ENCODE measurements at regions not wholly inside any gene's neighbourhood (a gene's known extent, or its start where the extent isn't known, plus 50 kb on each side); places are given as distances from the start of the nearest gene placed in this dataset.

DNA sequence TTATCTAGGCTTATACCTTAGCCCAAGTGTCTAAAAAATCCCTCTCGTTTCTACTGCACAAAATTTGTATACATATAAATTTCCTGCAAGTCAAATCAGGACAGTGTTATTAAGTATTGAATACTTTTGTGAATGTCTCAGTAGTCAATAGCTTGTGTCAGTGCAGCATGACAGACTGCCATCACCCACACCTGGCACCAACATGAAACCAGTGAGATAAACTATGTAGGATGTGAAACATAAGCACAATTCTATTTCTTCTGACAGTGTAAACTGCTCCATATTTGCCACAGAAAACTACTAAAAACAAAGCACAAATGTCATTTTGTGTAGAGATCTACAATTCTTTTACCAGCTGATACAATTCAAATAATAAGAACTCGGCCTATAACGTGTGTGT is 542.1 kb upstream of the LUZP2 start:
- no peak for TF ChIP-seq CTCF (IDR thresholded peaks at IDR 0.05)

GRCh38 chr11:23956586-23956985 is 540.3 kb upstream of the LUZP2 start:
- Histone ChIP-seq H3K27ac (no peak overlapping the region), H3K4me3 (no peak overlapping the region)
- TF ChIP-seq CTCF (IDR thresholded peaks at IDR 0.05) = no peak
- DNase-seq (ENCODE audit: low spot score) = no peak

More for the DNA sequence above, 542.1 kb upstream of the LUZP2 start:
- no peak overlapping the region for H3K27ac ChIP-seq
- no peak overlapping the region for H3K4me3 ChIP-seq
- DNase-seq (ENCODE audit: low spot score) = no peak

DNA sequence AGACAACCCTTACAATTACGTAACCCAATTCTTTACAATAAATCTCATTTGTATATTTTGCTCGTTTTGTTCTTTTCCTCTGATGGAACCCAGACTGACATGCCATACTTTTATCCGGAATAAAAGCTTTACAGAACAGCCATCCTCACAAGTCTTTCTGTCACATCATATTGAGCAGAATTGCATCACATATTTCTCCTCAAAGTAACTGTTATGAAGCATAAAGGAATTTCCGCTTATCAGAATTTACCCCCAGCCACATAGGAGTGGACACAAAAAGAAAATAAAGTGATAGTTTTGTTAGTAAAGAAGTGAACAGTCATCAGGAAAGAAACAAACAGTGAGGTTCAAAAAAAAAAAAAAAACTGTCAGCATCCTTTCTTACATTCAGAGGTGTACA is 539.5 kb upstream of the LUZP2 start:
- H3K27ac ChIP-seq = no peak overlapping the region
- TF ChIP-seq CTCF (IDR thresholded peaks at IDR 0.05) = no peak
- DNase-seq (ENCODE audit: low spot score) = no peak
- H3K4me3 ChIP-seq = no peak overlapping the region

DNA sequence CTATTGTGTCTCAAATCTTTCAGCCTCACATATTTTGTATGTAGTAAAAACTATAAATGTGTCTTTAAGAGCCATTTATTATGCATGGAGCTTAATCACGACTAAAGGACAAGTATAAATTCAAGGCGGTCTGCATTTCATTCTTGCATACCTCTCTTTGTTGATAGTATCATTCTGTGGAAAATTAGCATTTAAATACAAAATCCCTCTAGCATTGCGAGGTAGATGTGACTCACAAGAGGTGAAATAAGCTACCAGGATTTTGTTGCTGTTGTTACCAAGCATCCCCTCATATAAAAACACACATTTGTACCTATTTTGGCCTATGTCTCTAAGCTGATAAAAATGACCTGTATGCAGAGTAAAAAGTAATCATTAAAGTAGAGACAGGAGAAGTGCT is 537.4 kb upstream of the LUZP2 start:
- Histone ChIP-seq H3K27ac (no peak overlapping the region), H3K4me3 (no peak overlapping the region)
- no peak for TF ChIP-seq CTCF (IDR thresholded peaks at IDR 0.05)
- DNase-seq (ENCODE audit: low spot score) = no peak

DNA sequence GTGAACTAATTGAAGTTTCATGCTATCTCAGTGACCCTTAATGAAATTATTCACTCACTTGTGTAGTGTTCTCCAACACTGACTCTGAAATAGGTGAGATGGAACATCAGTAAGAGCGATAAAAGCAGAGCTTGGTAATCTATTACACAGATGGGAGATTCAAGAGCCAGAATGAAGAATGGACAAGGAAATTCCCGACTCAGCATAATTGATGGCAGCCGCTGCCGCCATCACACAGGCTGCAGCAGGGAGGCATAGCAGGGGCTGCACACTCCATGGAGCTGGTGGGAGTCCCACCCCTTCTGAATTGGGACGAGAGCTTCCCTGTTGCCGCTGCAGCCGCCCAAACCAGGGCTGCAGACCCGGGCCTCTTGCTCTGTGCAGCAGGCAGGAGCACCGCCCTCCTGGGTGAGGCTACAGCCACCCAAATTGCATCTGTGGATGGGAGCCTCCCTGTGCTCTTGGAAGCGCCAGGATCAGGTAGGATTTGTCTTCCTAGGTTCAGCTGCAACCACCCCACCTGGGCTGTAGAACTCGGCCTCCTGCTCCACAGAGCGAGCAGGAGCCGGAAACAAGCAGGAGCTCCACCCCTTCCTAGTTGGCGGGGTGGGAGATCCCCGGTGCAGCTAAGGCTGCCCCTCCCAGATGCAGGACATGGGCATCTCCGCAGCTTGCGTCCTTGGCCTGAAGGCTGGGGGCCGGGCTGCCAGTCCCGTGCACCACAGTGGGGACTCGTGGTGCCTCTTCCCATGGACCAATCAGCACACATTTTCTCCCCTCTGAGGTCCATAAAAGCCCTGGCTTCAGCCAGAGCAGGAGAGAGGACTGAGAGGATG is 535.1 kb upstream of the LUZP2 start:
- no peak for TF ChIP-seq CTCF (IDR thresholded peaks at IDR 0.05)
- DNase-seq (ENCODE audit: low spot score) = no peak
- H3K27ac ChIP-seq = no peak overlapping the region
- H3K4me3 ChIP-seq = no peak overlapping the region

DNA sequence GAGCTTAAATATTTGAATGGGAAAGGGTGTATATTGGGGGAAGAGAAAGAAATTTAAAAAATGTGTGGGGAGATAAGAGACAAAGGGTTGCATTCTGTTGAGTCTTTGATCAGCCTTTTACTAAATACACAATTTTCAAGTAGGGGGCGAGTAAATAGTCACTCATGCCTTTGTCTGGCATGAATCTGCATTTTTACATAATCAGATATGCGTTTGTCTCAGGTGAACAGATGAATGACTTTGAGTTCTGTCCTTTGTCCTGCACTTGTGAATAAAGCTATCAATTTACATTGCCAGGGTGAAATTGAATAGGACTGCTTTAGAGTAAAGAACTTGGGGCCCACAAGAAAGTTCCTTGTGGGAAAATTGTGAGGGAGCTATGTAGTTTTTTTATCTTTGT is 523.6 kb upstream of the LUZP2 start:
- DNase-seq (ENCODE audit: low spot score) = no peak
- Histone ChIP-seq H3K27ac (no peak overlapping the region), H3K4me3 (no peak overlapping the region)
- no peak for TF ChIP-seq CTCF (IDR thresholded peaks at IDR 0.05)

- TF ChIP-seq CTCF (IDR thresholded peaks at IDR 0.05) = no peak
- DNase-seq (ENCODE audit: low spot score) = no peak
- no peak overlapping the region for H3K27ac ChIP-seq
- no peak overlapping the region for H3K4me3 ChIP-seq
These were observed 522.8 kb upstream of the LUZP2 start for GRCh38 chr11:23974051-23974450.

Data from coronary artery (tissue), 2 donors.